ENCODE measurements at regions not wholly inside any gene's neighbourhood (a gene's known extent, or its start where the extent isn't known, plus 50 kb on each side); places are given as distances from the start of the nearest gene placed in this dataset.
A peak's percentile ranks its signal among the peaks of the same experiment; 100 is the strongest.

- H2AFZ ChIP-seq (ENCODE audit: insufficient read depth, low read length, poor library complexity) = no peak overlapping the region
- H4K91ac ChIP-seq (ENCODE audit: low read depth, low read length) = no peak overlapping the region
- no peaks in the 10 kb centered on the region for H3K79me1 ChIP-seq (ENCODE audit: low read length)
- H4K8ac ChIP-seq (ENCODE audit: low read depth, low read length) = no peak overlapping the region
- H3K4me2 ChIP-seq (ENCODE audit: low read length) = no peak overlapping the region
- H2BK5ac ChIP-seq (ENCODE audit: low read depth, low read length, poor library complexity) = no peak overlapping the region
- no peak overlapping the region for H4K12ac ChIP-seq (ENCODE audit: low read depth, low read length)
- H3K14ac ChIP-seq (ENCODE audit: low read length) = no peak overlapping the region
- H2BK120ac ChIP-seq (ENCODE audit: insufficient read depth, low read length, poor library complexity) = no peak overlapping the region
- no peaks in the 10 kb centered on the region for H3K27me3 ChIP-seq (ENCODE audit: insufficient read depth, low read length)
- H2AK5ac ChIP-seq (ENCODE audit: low read length) = no peak overlapping the region
- H3K36me3 ChIP-seq (ENCODE audit: control insufficient read depth in 1 of 2, insufficient read depth in 2 of 2, low read length in 2 of 2) = no peaks in the 10 kb centered on the region
- H3K9me3 ChIP-seq (ENCODE audit: insufficient read depth, low read depth, low read length) = no peaks in the 10 kb centered on the region
- no peak for DNase-seq
- no peak overlapping the region for H3K18ac ChIP-seq (ENCODE audit: low read length)
- no CpG with 5 or more reads among the region's 5 CpGs for WGBS (ENCODE audit: extremely low coverage, insufficient coverage, insufficient read length)
- H3K4ac ChIP-seq (ENCODE audit: low read depth, low read length) = no peak overlapping the region
- H3K4me3 ChIP-seq (ENCODE audit: low read depth, low read length) = no peak overlapping the region
- no peaks in the 10 kb centered on the region for H3K4me1 ChIP-seq (ENCODE audit: control insufficient read depth in 1 of 2, insufficient read depth in 2 of 2, low read length in 2 of 2)
- H3K79me2 ChIP-seq (ENCODE audit: control insufficient read depth, insufficient read depth, low read length, poor library complexity) = no peaks in the 10 kb centered on the region
- H3K9ac ChIP-seq (ENCODE audit: low read length) = no peak overlapping the region
- no peak overlapping the region for H3K27ac ChIP-seq (ENCODE audit: low read depth, low read length)
- H2BK12ac ChIP-seq (ENCODE audit: low read length) = no peak overlapping the region
- H3K23ac ChIP-seq (ENCODE audit: low read length) = no peak overlapping the region
Observed at GRCh38 chr2:78654941-78655340, 370.6 kb upstream of the REG3G start.

GRCh38 chr2:78676921-78677696 is 348.4 kb upstream of the REG3G start:
- DNase-seq = peak in 1 of 2 donors; percentile 9
- H2AFZ ChIP-seq (ENCODE audit: insufficient read depth, low read length, poor library complexity) = no peak overlapping the region
- no CpG with 5 or more reads among the region's 4 CpGs for WGBS (ENCODE audit: extremely low coverage, insufficient coverage, insufficient read length)

GRCh38 chr2:78677774-78678173 is 347.7 kb upstream of the REG3G start:
- Histone ChIP-seq H4K91ac (ENCODE audit: low read depth, low read length) (no peak overlapping the region), H3K27me3 (ENCODE audit: insufficient read depth, low read length) (no peaks in the 10 kb centered on the region), H2AFZ (ENCODE audit: insufficient read depth, low read length, poor library complexity) (no peak overlapping the region), H4K12ac (ENCODE audit: low read depth, low read length) (no peak overlapping the region), H3K23ac (ENCODE audit: low read length) (no peak overlapping the region), H2BK5ac (ENCODE audit: low read depth, low read length, poor library complexity) (no peak overlapping the region), H3K9me3 (ENCODE audit: insufficient read depth, low read depth, low read length) (no peaks in the 10 kb centered on the region), H2BK12ac (ENCODE audit: low read length) (no peak overlapping the region), H2BK120ac (ENCODE audit: insufficient read depth, low read length, poor library complexity) (no peak overlapping the region), H3K36me3 (ENCODE audit: control insufficient read depth in 1 of 2, insufficient read depth in 2 of 2, low read length in 2 of 2) (no peaks in the 10 kb centered on the region), H3K4me2 (ENCODE audit: low read length) (no peak overlapping the region), H3K14ac (ENCODE audit: low read length) (no peak overlapping the region), H3K4me3 (ENCODE audit: low read depth, low read length) (no peak overlapping the region), H3K27ac (ENCODE audit: low read depth, low read length) (no peak overlapping the region), H3K4ac (ENCODE audit: low read depth, low read length) (no peak overlapping the region), H4K8ac (ENCODE audit: low read depth, low read length) (no peak overlapping the region), H3K9ac (ENCODE audit: low read length) (no peak overlapping the region), H2AK5ac (ENCODE audit: low read length) (no peak overlapping the region), H3K79me2 (ENCODE audit: control insufficient read depth, insufficient read depth, low read length, poor library complexity) (no peaks in the 10 kb centered on the region), H3K4me1 (ENCODE audit: control insufficient read depth in 1 of 2, insufficient read depth in 2 of 2, low read length in 2 of 2) (no peaks in the 10 kb centered on the region), H3K79me1 (ENCODE audit: low read length) (no peaks in the 10 kb centered on the region), H3K18ac (ENCODE audit: low read length) (no peak overlapping the region)
- WGBS (ENCODE audit: extremely low coverage, insufficient coverage, insufficient read length) = no CpG with 5 or more reads among the region's 7 CpGs
- no peak for DNase-seq

More at GRCh38 chr2:78676921-78677696, 348.4 kb upstream of the REG3G start:
- no peak overlapping the region for H4K91ac ChIP-seq (ENCODE audit: low read depth, low read length)
- no peak overlapping the region for H3K4me3 ChIP-seq (ENCODE audit: low read depth, low read length)
- no peak overlapping the region for H3K18ac ChIP-seq (ENCODE audit: low read length)
- H3K9ac ChIP-seq (ENCODE audit: low read length) = no peak overlapping the region
- H2BK5ac ChIP-seq (ENCODE audit: low read depth, low read length, poor library complexity) = no peak overlapping the region
- no peaks in the 10 kb centered on the region for H3K9me3 ChIP-seq (ENCODE audit: insufficient read depth, low read depth, low read length)
- H3K27me3 ChIP-seq (ENCODE audit: insufficient read depth, low read length) = no peaks in the 10 kb centered on the region
- no peak overlapping the region for H3K4me2 ChIP-seq (ENCODE audit: low read length)
- H2BK120ac ChIP-seq (ENCODE audit: insufficient read depth, low read length, poor library complexity) = no peak overlapping the region
- H3K14ac ChIP-seq (ENCODE audit: low read length) = no peak overlapping the region
- no peaks in the 10 kb centered on the region for H3K36me3 ChIP-seq (ENCODE audit: control insufficient read depth in 1 of 2, insufficient read depth in 2 of 2, low read length in 2 of 2)
- H3K27ac ChIP-seq (ENCODE audit: low read depth, low read length) = no peak overlapping the region
- no peak overlapping the region for H2AK5ac ChIP-seq (ENCODE audit: low read length)
- no peaks in the 10 kb centered on the region for H3K79me2 ChIP-seq (ENCODE audit: control insufficient read depth, insufficient read depth, low read length, poor library complexity)
- no peak overlapping the region for H4K8ac ChIP-seq (ENCODE audit: low read depth, low read length)
- H3K4ac ChIP-seq (ENCODE audit: low read depth, low read length) = no peak overlapping the region
- H3K79me1 ChIP-seq (ENCODE audit: low read length) = no peaks in the 10 kb centered on the region
- H3K4me1 ChIP-seq (ENCODE audit: control insufficient read depth in 1 of 2, insufficient read depth in 2 of 2, low read length in 2 of 2) = no peaks in the 10 kb centered on the region
- no peak overlapping the region for H3K23ac ChIP-seq (ENCODE audit: low read length)
- no peak overlapping the region for H4K12ac ChIP-seq (ENCODE audit: low read depth, low read length)
- H2BK12ac ChIP-seq (ENCODE audit: low read length) = no peak overlapping the region

- no peak overlapping the region for H2BK120ac ChIP-seq (ENCODE audit: insufficient read depth, low read length, poor library complexity)
- no peak overlapping the region for H4K8ac ChIP-seq (ENCODE audit: low read depth, low read length)
- no peaks in the 10 kb centered on the region for H3K36me3 ChIP-seq (ENCODE audit: control insufficient read depth in 1 of 2, insufficient read depth in 2 of 2, low read length in 2 of 2)
- no peak overlapping the region for H2BK5ac ChIP-seq (ENCODE audit: low read depth, low read length, poor library complexity)
- no peaks in the 10 kb centered on the region for H3K4me1 ChIP-seq (ENCODE audit: control insufficient read depth in 1 of 2, insufficient read depth in 2 of 2, low read length in 2 of 2)
- no peak overlapping the region for H3K4me2 ChIP-seq (ENCODE audit: low read length)
- no peak overlapping the region for H2AFZ ChIP-seq (ENCODE audit: insufficient read depth, low read length, poor library complexity)
- no CpG with 5 or more reads among the region's 4 CpGs for WGBS (ENCODE audit: extremely low coverage, insufficient coverage, insufficient read length)
- DNase-seq = no peak
- H3K18ac ChIP-seq (ENCODE audit: low read length) = no peak overlapping the region
- H3K4ac ChIP-seq (ENCODE audit: low read depth, low read length) = no peak overlapping the region
- H3K9ac ChIP-seq (ENCODE audit: low read length) = no peak overlapping the region
- no peaks in the 10 kb centered on the region for H3K79me2 ChIP-seq (ENCODE audit: control insufficient read depth, insufficient read depth, low read length, poor library complexity)
- no peak overlapping the region for H2AK5ac ChIP-seq (ENCODE audit: low read length)
- no peak overlapping the region for H3K27ac ChIP-seq (ENCODE audit: low read depth, low read length)
- no peaks in the 10 kb centered on the region for H3K9me3 ChIP-seq (ENCODE audit: insufficient read depth, low read depth, low read length)
- no peak overlapping the region for H3K14ac ChIP-seq (ENCODE audit: low read length)
- no peak overlapping the region for H2BK12ac ChIP-seq (ENCODE audit: low read length)
- H4K12ac ChIP-seq (ENCODE audit: low read depth, low read length) = no peak overlapping the region
- no peak overlapping the region for H3K23ac ChIP-seq (ENCODE audit: low read length)
- H3K27me3 ChIP-seq (ENCODE audit: insufficient read depth, low read length) = no peaks in the 10 kb centered on the region
- no peak overlapping the region for H4K91ac ChIP-seq (ENCODE audit: low read depth, low read length)
- H3K79me1 ChIP-seq (ENCODE audit: low read length) = no peaks in the 10 kb centered on the region
- H3K4me3 ChIP-seq (ENCODE audit: low read depth, low read length) = no peak overlapping the region
Observed at GRCh38 chr2:78681386-78681785, 344.1 kb upstream of the REG3G start.

Measured in trophoblast cell (in vitro differentiated cells and primary cell).